NCI-H2029 (cell line): ENCODE measurements at regions not wholly inside any gene's neighbourhood (a gene's known extent, or its start where the extent isn't known, plus 50 kb on each side); places are given as distances from the start of the nearest gene placed in this dataset.
A peak's percentile ranks its signal among the peaks of the same experiment; 100 is the strongest.

Experiments
- DNase-seq: peaks from one replicate; lab custom pipeline; 2025; lab: John Stamatoyannopoulos, UW

DNA sequence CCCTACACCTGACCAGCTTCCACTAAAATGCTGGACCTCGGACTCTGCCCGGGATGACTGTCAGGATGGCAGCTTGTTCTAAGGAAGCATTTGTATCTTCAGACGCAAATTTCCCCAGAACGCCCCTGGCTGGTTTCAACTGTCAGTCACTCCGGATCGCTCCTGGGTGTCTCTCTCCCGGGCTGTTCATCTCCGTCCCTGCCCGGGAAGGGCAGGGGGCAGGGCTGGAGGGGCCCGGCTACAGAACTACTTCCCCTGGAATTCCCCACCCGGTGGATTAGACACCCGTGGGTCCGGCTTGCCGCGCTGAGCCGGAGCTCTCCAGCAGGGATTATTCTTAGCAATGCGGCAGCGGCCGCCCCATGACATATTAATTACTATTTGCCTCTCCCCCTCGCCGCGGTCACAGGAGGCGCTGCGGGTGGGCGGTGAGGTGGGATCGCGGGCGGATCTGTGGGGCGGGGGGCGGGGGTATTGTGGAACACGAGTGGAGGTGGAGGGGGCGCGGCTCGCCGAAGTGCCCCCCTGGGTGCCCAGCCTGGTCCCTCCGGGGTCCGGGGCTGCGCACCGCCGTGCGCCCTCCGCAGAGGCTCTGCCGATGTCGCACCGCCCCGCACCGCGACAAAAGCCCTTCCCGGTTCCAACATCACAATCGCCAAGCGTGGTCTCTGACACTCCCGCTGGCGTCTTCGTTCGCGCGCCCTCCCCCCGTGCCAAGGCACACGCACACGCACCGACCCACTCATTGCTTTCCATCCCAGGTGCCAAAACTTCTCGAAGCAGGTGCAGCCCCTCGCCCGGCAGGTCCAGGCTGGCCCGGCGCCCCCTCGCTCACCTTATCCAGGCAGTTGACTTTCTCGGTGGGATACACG is 276.1 kb upstream of the NEBL start:
- DNase-seq, result no peak

DNA sequence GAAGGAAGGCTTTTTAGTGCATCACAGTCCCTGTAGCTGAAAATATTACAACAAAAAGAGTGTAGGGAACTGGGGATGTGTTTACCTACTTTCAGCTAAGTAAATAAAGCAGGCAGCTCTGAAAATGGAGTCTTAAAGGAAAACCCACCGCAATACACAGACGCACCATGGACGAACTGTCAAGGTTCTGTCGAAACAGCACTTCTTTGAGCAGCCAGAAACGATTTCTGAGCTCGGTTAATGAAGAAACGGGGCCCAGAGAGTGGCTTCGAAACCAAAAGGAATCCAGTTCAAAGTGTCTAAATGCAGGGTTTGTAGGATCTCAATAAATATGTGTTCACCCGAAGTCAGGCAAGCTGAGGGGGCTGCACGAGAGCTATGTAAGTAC is 275.4 kb upstream of the NEBL start:
- no peak for DNase-seq

DNA sequence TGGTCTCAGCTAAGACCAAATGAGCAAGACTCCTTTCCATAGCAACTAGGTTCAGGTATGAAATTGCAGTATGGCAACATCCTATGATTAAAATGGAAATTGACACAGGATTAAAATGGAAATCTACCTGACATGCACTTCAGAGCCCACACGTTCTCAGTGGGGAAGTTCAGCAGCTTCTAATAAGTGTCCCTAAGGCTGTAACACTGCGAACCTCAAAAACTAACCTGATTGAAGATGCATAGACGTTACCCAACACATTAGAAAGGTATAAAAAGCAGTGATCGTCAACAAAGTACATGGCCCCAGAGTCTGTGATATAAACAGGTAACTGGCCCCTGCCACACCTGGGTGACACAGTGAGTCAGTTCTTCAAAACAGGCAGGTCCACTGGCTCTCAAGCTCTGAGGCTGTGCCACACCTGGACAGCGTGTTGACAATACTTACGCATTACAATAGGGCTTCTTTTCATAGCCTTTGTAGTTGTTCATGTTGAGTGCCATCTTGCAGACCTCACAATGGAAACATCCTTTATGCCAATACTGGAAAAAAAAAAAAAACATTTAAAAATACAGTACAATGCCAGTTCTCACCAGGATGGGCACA is 274.9 kb upstream of the NEBL start:
- DNase-seq, result peak; percentile 71

DNA sequence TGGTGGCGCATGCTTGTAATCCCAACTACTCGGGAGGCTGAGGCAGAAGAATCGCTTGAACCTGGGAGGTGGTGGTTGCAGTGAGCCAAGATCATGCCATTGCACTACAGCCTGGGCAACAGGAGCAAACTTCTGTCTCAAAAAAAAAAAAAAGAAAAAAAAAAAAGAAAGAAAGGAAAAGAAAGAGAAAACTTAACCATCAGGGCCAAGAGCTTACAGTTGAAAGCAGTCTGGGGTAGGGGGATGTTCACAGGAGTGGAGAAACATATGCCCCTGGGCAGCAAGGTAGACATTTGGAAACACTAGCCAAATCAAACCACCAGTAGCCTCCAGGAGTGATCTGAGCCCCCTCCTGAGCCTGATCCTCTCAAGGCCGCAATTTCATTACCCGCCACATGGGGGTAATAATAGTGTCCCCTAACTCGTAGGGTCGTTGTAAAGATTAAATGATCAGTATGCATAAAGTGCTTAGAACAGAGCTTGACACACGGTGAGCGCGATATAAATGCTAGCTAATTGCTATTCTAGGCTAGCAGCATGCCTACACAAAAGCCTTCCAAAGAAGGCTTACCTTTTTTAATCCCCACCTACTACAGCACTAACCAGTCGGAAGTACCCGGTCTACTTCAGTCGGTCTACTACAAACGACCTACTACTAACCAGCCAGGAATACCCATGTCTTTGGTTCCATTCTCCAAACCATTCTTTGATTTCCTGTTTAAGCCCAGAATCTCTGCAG is 274.3 kb upstream of the NEBL start:
- DNase-seq, result no peak

- no peak for DNase-seq
Observed at GRCh38 chr10:21170216-21170615, 273.1 kb upstream of the NEBL start.

- DNase-seq, result no peak
Observed at GRCh38 chr10:21169271-21169670, 272.2 kb upstream of the NEBL start.

- no peak for DNase-seq
Observed at GRCh38 chr10:21167288-21168010, 270.3 kb upstream of the NEBL start.

DNA sequence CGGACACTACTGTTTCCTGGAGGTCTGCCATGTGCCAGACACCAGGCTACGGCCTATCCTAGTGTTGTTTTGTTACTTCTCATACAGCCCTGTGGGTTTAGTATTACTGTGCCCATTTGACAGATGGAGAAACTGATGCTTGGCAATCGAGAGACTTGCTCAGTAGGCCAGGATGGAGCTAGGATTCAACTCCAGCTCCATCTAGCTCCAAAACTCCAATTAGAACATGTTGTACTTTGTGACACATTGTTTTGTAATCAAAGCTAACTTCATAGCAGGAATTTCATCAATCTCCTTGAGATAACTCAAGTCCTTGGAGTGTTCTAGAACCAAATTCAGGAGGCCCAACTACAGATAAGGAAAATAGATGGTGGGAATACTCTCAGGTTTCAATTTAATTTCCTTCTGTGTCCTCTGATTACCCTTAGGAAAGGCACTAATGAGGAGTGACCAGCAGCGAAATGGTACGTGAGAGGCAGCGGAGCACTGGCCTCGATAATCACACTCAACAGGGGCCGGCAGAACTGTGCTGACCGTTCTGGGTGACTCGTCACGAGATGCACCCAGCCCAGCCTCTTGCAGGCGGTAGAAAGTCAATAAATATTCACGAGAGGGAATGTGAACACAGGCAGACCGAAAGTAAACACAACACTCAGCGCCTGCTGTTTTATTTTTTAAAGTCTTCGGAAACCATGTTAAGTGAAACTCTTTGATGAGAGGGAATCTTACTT is 269.6 kb upstream of the NEBL start:
- peak; percentile 33 for DNase-seq

DNA sequence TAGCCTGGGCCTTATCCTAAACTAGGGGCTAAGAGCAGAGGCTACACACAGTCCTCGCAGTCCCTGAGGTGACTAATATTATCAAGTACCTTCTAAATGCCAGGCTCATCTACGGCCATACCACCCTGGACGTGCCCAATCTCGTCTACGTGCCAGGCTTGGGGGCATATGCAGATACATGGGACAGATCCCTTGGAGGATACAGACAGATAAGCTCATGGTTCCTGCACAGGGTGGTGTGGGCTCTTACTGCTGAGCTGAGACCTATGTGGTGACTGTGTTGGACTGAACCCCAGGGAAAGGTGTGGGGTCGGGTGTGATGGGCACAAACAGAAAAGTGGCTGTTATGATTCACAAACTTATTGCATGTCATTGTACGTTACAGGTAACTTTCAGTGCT is 268.4 kb upstream of the NEBL start:
- no peak for DNase-seq

DNA sequence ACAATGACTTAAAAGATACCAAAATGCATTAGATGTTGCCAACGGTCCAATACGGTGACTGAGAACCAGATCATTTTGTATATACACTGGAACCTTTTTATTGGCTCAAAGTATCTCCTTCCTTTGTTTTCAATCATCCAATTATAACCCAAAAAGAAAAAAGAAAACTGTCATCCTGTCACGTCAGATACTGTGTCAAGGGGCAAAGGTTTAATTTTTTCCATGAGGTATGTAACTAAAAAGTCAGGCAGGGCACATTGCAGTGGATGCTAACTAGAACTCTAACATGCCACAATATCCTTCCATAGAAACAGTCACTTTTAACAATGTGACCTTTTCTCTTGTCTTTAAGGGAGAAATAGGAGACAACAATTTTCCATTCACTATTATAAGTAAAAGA is 267.6 kb upstream of the NEBL start:
- no peak for DNase-seq

- no peak for DNase-seq
Observed at GRCh38 chr10:21162948-21163347, 265.8 kb upstream of the NEBL start.

GRCh38 chr10:21161647-21162046 is 264.5 kb upstream of the NEBL start:
- DNase-seq, result no peak

GRCh38 chr10:21161090-21161625 is 264.0 kb upstream of the NEBL start:
- DNase-seq, result no peak

GRCh38 chr10:21160116-21160515 is 263.0 kb upstream of the NEBL start:
- DNase-seq, result peak; percentile 65

GRCh38 chr10:21159669-21160068 is 262.6 kb upstream of the NEBL start:
- peak; percentile 40 for DNase-seq

GRCh38 chr10:21158301-21158700 is 261.2 kb upstream of the NEBL start:
- no peak for DNase-seq

DNA sequence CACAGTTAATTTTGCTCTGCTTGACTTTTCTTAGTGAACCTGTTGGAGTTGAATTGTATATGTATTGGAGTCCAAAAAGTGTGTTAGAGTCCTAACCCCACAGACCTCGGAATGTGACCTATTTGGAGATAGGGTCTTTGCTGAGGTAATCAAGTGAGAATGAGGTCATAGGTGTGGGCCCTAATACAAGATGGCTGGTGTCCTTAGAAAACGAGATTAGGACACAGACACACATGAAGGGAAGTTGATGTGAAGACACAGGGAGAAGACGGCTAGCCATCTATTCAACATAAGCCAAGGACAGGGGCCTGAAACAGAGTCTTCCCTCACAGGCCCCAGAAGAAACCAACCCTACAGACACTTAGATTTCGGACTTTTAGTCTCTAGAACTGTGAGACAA is 260.6 kb upstream of the NEBL start:
- no peak for DNase-seq

DNA sequence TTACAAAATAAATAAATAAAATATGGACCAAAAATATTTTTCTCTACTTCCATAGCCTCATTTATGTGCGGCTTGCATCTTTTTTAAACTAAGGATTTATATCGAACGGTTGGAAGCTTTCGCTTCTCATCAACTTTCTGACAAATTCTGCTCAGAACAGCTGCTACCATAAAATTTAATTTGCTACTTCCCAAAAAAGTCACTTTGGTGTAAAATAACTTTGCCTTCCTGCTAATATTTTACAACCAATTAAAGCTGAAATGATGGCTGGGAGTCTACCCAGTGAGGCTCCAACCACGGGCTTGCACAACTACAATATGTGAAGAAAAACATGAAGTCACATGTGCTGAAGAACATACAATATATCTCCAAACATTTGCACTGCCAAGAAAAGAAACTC is 253.1 kb upstream of the NEBL start:
- no peak for DNase-seq

GRCh38 chr10:21146436-21146789 is 249.3 kb upstream of the NEBL start:
- DNase-seq, result no peak

DNA sequence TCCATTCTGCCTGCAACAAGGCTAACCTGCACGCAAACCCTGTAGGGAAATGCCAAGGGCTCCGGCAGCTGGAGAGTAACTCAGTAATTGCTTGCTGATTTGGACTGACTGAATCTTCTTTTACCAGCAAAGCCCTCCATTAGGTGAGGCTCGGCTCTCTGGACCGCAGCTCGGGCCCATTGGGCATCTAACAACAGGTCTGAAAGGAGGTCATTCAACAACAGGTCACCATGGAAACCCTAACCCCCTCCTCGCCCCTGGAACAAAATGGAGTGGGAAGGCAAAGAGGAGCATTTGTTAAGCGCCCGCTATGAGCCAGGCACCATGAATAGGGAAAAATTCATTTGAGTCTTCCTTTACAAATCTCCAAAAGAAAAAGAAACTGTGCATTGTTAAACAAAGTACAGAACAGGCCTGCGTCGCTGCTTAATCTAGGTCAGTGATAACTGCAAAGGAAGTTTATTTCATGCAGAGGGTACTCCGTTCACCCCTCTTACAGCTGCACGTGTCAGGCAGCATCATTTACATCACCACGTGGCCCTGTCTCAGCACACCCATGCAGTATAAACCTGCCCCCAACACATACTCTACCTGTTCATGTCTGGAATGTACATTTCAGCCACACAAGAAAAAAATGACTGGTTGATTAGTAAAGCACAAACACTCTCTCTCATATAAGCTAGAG is 248.8 kb upstream of the NEBL start:
- no peak for DNase-seq

- DNase-seq, result no peak
Observed at GRCh38 chr10:21144047-21144446, 246.9 kb upstream of the NEBL start.
